ENCODE measurements at regions not wholly inside any gene's neighbourhood (a gene's known extent, or its start where the extent isn't known, plus 50 kb on each side); places are given as distances from the start of the nearest gene placed in this dataset.

GRCh38 chr15:62588938-62589670 lies 424.0 kb upstream of the C2CD4B start:
- DNase-seq = no peak

GRCh38 chr15:62591842-62592838 lies 427.1 kb upstream of the C2CD4B start:
- DNase-seq = no peak

GRCh38 chr15:62592920-62593319 lies 427.8 kb upstream of the C2CD4B start:
- DNase-seq = no peak

GRCh38 chr15:62593681-62594399 lies 428.8 kb upstream of the C2CD4B start:
- DNase-seq = no peak

GRCh38 chr15:62598217-62598616 lies 433.1 kb upstream of the C2CD4B start:
- DNase-seq = no peak

GRCh38 chr15:62599791-62600777 lies 435.0 kb upstream of the C2CD4B start:
- no peak for DNase-seq

- DNase-seq = no peak
Measured at GRCh38 chr15:62601777-62602545, 436.9 kb upstream of the C2CD4B start.

- DNase-seq = no peak
Measured at GRCh38 chr15:62603742-62604141, 438.7 kb upstream of the C2CD4B start.

- no peak for DNase-seq
Measured at GRCh38 chr15:62605282-62605681, 437.3 kb upstream of the TPM1 start.

- no peak for DNase-seq
Measured at GRCh38 chr15:62606376-62607113, 436.0 kb upstream of the TPM1 start.

- DNase-seq = no peak
Measured at GRCh38 chr15:62607114-62607462, 435.5 kb upstream of the TPM1 start.

- no peak for DNase-seq
Measured at GRCh38 chr15:62607643-62608042, 434.9 kb upstream of the TPM1 start.

GRCh38 chr15:62608369-62608768 lies 434.2 kb upstream of the TPM1 start:
- DNase-seq = no peak

GRCh38 chr15:62610265-62610869 lies 432.2 kb upstream of the TPM1 start:
- no peak for DNase-seq

- DNase-seq = no peak
Measured at GRCh38 chr15:62611002-62611401, 431.5 kb upstream of the TPM1 start.

GRCh38 chr15:62612183-62612733 lies 430.3 kb upstream of the TPM1 start:
- no peak for DNase-seq

GRCh38 chr15:62612771-62613170 lies 429.8 kb upstream of the TPM1 start:
- no peak for DNase-seq

GRCh38 chr15:62616746-62617145 lies 425.8 kb upstream of the TPM1 start:
- DNase-seq = no peak

GRCh38 chr15:62617741-62618140 lies 424.8 kb upstream of the TPM1 start:
- DNase-seq = no peak

- no peak for DNase-seq
Measured at GRCh38 chr15:62618432-62618831, 424.1 kb upstream of the TPM1 start.

Data from OCI-M1 (cell line).